GM19372 (cell line): ENCODE measurements at regions not wholly inside any gene's neighbourhood (a gene's known extent, or its start where the extent isn't known, plus 50 kb on each side); places are given as distances from the start of the nearest gene placed in this dataset.
"Not testable (repeated sequence)": the region's sequence is repeated elsewhere in the genome, so short reads cannot be mapped to it uniquely, and the experiment has no call there.

Experiments
- ATAC-seq: cut with Tn5 transposase; IDR thresholded peaks from one replicate; pipeline ENCODE4 v1.9.1; 2021; ENCODE audit warnings: mild to moderate bottlenecking, low read depth, moderate library complexity; ENCODE audit not compliant: unreplicated experiment

- ATAC-seq, result no peak
Observed at GRCh38 chr3:69496856-69497255, 111.0 kb upstream of the FRMD4B start.

GRCh38 chr3:69494185-69494584, 108.3 kb upstream of the FRMD4B start:
- ATAC-seq, result no peak

- ATAC-seq, result no peak
Observed at GRCh38 chr3:69493157-69493556, 107.3 kb upstream of the FRMD4B start.

GRCh38 chr3:69491975-69492374, 106.1 kb upstream of the FRMD4B start:
- no peak for ATAC-seq

- no peak for ATAC-seq
Observed at GRCh38 chr3:69490971-69491370, 105.1 kb upstream of the FRMD4B start.

- ATAC-seq, result no peak
Observed at GRCh38 chr3:69490235-69490634, 104.3 kb upstream of the FRMD4B start.

GRCh38 chr3:69488026-69488425, 102.1 kb upstream of the FRMD4B start:
- no peak for ATAC-seq

- no peak for ATAC-seq
Observed at GRCh38 chr3:69485489-69485888, 99.6 kb upstream of the FRMD4B start.

GRCh38 chr3:69484507-69485393, 98.9 kb upstream of the FRMD4B start:
- ATAC-seq, result no peak

GRCh38 chr3:69483449-69483848, 97.6 kb upstream of the FRMD4B start:
- ATAC-seq, result no peak

GRCh38 chr3:69480986-69481385, 95.1 kb upstream of the FRMD4B start:
- ATAC-seq, result not testable (repeated sequence)

- ATAC-seq, result no peak
Observed at GRCh38 chr3:69474186-69474585, 88.3 kb upstream of the FRMD4B start.

GRCh38 chr3:69472093-69472492, 86.2 kb upstream of the FRMD4B start:
- ATAC-seq, result no peak

GRCh38 chr3:69463531-69463930, 77.6 kb upstream of the FRMD4B start:
- ATAC-seq, result no peak

- ATAC-seq, result no peak
Observed at GRCh38 chr3:69462826-69463100, 76.9 kb upstream of the FRMD4B start.

- ATAC-seq, result no peak
Observed at GRCh38 chr3:69462022-69462825, 76.3 kb upstream of the FRMD4B start.

GRCh38 chr3:69460034-69460433, 74.1 kb upstream of the FRMD4B start:
- ATAC-seq, result no peak

GRCh38 chr3:69458803-69459365, 73.0 kb upstream of the FRMD4B start:
- ATAC-seq, result no peak

GRCh38 chr3:69456631-69457030, 70.7 kb upstream of the FRMD4B start:
- ATAC-seq, result no peak

GRCh38 chr3:69454204-69454787, 68.4 kb upstream of the FRMD4B start:
- ATAC-seq, result no peak

- ATAC-seq, result no peak
Observed at GRCh38 chr3:69452295-69452694, 66.4 kb upstream of the FRMD4B start.
